Breast epithelium (tissue), 4 donors: ENCODE measurements at regions not wholly inside any gene's neighbourhood (a gene's known extent, or its start where the extent isn't known, plus 50 kb on each side); places are given as distances from the start of the nearest gene placed in this dataset.
"Not testable (repeated sequence)": the region's sequence is repeated elsewhere in the genome, so short reads cannot be mapped to it uniquely, and the experiment has no call there.

Experiments used
- DNase-seq, 2 donors: peaks; one replicate each; pipeline ENCODE4 v3.0.0-alpha.2; 2019; ENCODE audit warnings: low spot score in 2 of 2
- H3K27ac ChIP-seq, 2 donors: fragments of 200-600 bp; sonication (generic) in 1 of 2; one replicate each; pipeline ENCODE4 v1.5.1; 2016 to 2019; ENCODE audit warnings: mild to moderate bottlenecking in 1 of 2
- H3K27me3 ChIP-seq, 2 donors: fragments of 200-600 bp; sonication (generic) in 1 of 2; one replicate each; pipeline versions ENCODE4 v1.5.1 to v1.6.0; 2017 to 2019; ENCODE audit warnings: control low read depth in 1 of 2, mild to moderate bottlenecking in 1 of 2
- H3K36me3 ChIP-seq: fragments of 200-600 bp; one replicate; pipeline ENCODE4 v1.5.1; 2019
- H3K4me1 ChIP-seq, 2 donors: fragments of 200-600 bp; sonication (generic); one replicate each; pipeline ENCODE4 v1.5.1; 2016 to 2019; ENCODE audit warnings: control low read depth in 1 of 2
- H3K4me3 ChIP-seq, 3 donors: fragments of 200-600 bp; sonication (generic); 1 replicate in 2 of 3; 2 replicates in 1 of 3; pipeline ENCODE4 v1.5.1; 2016 to 2019; ENCODE audit warnings: mild to moderate bottlenecking in 3 of 3, moderate library complexity in 2 of 3
- H3K9me3 ChIP-seq, 2 donors: fragments of 200-600 bp; sonication (generic) in 1 of 2; one replicate each; pipeline ENCODE4 v1.5.1; 2016 to 2019; ENCODE audit warnings: control low read depth in 1 of 2
- POLR2A ChIP-seq: fragments of 450-650 bp; IDR thresholded peaks from one replicate; pipeline ENCODE4 v1.6.1; 2016; ENCODE audit warnings: antibody characterized with exemption, mild to moderate bottlenecking, moderate library complexity
- POLR2AphosphoS5 ChIP-seq, 3 donors: sonication (generic); formaldehyde crosslinking; IDR thresholded peaks; one replicate each; pipeline ENCODE4 v1.6.1; 2017; ENCODE audit warnings: antibody characterized with exemption in 3 of 3
- intact Hi-C: fragments of 100-400 bp; cut with DNase I; formaldehyde crosslinking; loops from one replicate; pipeline ENCODE4 v1.15.1; 2023; ENCODE audit warnings: low total_unique reads
- TF ChIP-seq, protein P1 (sequence below), 3 donors: fragments of 450-650 bp; IDR thresholded peaks; one replicate each; pipeline ENCODE4 v1.5.1; 2016 to 2017; ENCODE audit warnings: antibody characterized with exemption in 3 of 3, mild to moderate bottlenecking in 3 of 3, moderate library complexity in 3 of 3

DNA sequence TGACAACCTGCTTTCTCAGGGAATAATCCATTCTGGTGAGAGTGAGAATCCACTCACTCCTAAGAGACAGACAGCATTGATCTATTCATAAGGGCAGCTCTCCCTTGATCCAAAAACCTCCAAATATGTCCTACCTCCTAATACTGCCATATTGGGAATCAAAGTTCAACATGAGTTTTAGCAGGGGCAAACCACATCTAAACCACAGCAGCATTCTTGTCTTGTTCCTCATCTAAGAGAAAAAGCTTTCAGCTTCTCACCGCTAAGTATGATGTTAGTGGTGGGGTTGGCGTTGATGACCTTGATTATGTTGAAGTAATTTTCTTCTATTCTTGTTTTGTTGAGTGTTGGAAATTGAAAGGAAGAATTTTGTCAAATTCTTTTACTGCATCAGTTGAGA is 69.6 kb downstream of the SERTM2 start:
- Histone ChIP-seq H3K4me1 (no peaks in the 10 kb centered on the region), H3K36me3 (no peaks in the 10 kb centered on the region), H3K27me3 (peaks cover 0 to 23% of the 10 kb centered on the region in 2 donors), H3K4me3 (no peak overlapping the region), H3K27ac (no peak overlapping the region), H3K9me3 (no peaks in the 10 kb centered on the region)
- DNase-seq = no peak
- intact Hi-C loops = no loop called here
- TF ChIP-seq POLR2A = no peak
- no peak for TF ChIP-seq POLR2AphosphoS5 (IDR thresholded peaks at IDR 0.05)
- TF ChIP-seq, protein P1, sequence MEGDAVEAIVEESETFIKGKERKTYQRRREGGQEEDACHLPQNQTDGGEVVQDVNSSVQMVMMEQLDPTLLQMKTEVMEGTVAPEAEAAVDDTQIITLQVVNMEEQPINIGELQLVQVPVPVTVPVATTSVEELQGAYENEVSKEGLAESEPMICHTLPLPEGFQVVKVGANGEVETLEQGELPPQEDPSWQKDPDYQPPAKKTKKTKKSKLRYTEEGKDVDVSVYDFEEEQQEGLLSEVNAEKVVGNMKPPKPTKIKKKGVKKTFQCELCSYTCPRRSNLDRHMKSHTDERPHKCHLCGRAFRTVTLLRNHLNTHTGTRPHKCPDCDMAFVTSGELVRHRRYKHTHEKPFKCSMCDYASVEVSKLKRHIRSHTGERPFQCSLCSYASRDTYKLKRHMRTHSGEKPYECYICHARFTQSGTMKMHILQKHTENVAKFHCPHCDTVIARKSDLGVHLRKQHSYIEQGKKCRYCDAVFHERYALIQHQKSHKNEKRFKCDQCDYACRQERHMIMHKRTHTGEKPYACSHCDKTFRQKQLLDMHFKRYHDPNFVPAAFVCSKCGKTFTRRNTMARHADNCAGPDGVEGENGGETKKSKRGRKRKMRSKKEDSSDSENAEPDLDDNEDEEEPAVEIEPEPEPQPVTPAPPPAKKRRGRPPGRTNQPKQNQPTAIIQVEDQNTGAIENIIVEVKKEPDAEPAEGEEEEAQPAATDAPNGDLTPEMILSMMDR (IDR thresholded peaks at IDR 0.05) = no peak

DNA sequence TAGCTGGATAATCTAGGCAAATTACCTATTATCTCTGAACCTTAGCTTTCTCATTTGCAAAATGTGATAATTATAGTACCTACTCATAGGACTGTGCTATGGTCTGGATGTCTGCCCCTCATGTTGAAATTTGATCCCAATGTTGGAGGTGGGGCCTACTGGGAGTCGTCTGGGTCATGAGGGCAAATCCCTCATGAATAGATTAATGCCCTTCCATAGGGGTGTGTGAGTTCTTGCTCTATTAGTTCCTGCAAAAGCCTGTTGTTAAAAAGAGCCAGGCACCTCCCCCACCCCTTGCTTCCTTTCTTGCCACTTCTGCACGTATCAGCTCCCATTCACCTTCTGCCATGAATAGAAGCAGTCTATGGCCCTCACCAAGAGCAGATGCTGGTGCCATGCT is 73.9 kb downstream of the SERTM2 start:
- no peak for DNase-seq
- H3K27me3 ChIP-seq = peaks cover 0 to 29% of the 10 kb centered on the region in 2 donors
- H3K36me3 ChIP-seq = no peaks in the 10 kb centered on the region
- no peaks in the 10 kb centered on the region for H3K9me3 ChIP-seq
- H3K27ac ChIP-seq = no peak overlapping the region
- H3K4me3 ChIP-seq = no peak overlapping the region
- intact Hi-C loops = no loop called here
- no peaks in the 10 kb centered on the region for H3K4me1 ChIP-seq
- no peak for TF ChIP-seq POLR2AphosphoS5 (IDR thresholded peaks at IDR 0.05)

DNA sequence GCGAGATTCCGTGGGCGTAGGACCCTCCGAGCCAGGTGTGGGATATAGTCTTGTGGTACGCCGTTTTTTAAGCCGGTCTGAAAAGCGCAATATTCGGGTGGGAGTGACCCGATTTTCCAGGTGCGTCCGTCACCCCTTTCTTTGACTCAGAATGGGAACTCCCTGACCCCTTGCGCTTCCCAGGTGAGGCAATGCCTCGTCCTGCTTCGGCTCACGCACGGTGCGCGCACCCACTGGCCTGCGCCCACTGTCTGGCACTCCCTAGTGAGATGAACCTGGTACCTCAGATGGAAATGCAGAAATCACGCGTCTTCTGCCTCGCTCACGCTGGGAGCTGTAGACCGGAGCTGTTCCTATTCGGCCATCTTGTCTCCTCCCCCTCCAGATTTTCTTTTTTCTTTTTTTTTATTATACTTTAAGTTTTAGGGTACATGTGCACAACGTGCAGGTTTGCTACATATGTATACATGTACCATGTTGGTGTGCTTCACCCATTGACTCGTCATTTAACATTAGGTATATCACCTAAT is 83.0 kb downstream of the SERTM2 start:
- H3K4me1 ChIP-seq, H3K36me3 ChIP-seq, DNase-seq, intact Hi-C loops, H3K27ac ChIP-seq, H3K9me3 ChIP-seq, H3K4me3 ChIP-seq: not testable (repeated sequence)
- peaks cover 0 to 14% of the 10 kb centered on the region in 2 donors for H3K27me3 ChIP-seq

DNA sequence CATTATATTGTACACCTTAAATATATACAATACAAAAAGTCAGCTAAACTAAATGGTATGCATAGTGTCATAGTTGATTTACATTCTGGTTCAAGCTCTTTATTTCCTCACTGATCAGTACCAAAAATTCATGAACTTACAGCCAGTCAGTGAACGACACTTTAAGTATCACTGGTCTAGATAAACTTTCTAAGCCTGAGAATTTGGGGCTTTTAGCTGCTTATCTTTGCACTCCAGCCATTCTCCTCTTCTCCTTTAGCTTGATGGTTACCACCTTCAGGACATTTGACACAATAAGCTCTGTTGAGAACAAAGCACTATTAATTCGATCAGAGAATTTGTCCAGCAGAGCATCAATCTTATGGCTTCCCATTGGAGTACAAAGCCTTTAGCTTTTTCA is 83.0 kb upstream of the ALG13 start:
- H3K36me3 ChIP-seq = no peaks in the 10 kb centered on the region
- intact Hi-C loops = no loop called here

DNA sequence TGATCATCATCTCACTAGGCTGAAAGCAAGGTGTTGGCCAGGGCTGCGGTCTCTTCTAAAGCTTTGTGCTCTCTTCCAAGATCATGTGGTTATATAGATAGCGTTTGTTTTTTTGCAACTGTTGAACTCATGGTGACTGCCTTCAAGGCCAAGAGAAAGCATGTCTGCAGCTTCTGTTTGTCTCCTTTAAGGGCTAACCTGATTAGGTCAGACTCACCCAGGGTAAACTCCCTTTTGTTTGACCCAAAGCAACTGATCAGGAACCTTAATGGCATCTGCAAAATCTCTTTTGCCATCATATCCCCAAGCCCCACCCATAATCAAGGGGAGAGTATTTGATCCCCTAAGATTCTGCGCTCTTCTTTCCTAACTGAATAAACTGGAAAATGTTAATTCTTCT is 72.2 kb upstream of the ALG13 start:
- Histone ChIP-seq H3K4me3 (no peak overlapping the region), H3K36me3 (no peaks in the 10 kb centered on the region), H3K27ac (no peak overlapping the region), H3K4me1 (no peaks in the 10 kb centered on the region), H3K27me3 (peaks cover 0 to 49% of the 10 kb centered on the region in 2 donors), H3K9me3 (no peaks in the 10 kb centered on the region)
- TF ChIP-seq POLR2AphosphoS5 (IDR thresholded peaks at IDR 0.05) (no peak), POLR2A (no peak)
- TF ChIP-seq, protein P1 (IDR thresholded peaks at IDR 0.05) = no peak
- intact Hi-C loops = loop anchor here (5.0 kb wide), 1 partner anchor 851 kb away; no protein-coding TSS in a partner anchor
- DNase-seq = no peak

More for the DNA sequence above, 83.0 kb upstream of the ALG13 start:
- TF ChIP-seq, protein P1 (IDR thresholded peaks at IDR 0.05) = no peak
- TF ChIP-seq POLR2AphosphoS5 (IDR thresholded peaks at IDR 0.05) (no peak), POLR2A (no peak)
- no peak overlapping the region for H3K27ac ChIP-seq
- H3K4me1 ChIP-seq = no peaks in the 10 kb centered on the region
- peaks cover 0 to 17% of the 10 kb centered on the region in 2 donors for H3K27me3 ChIP-seq
- DNase-seq = no peak
- H3K9me3 ChIP-seq = no peaks in the 10 kb centered on the region
- no peak overlapping the region for H3K4me3 ChIP-seq

DNA sequence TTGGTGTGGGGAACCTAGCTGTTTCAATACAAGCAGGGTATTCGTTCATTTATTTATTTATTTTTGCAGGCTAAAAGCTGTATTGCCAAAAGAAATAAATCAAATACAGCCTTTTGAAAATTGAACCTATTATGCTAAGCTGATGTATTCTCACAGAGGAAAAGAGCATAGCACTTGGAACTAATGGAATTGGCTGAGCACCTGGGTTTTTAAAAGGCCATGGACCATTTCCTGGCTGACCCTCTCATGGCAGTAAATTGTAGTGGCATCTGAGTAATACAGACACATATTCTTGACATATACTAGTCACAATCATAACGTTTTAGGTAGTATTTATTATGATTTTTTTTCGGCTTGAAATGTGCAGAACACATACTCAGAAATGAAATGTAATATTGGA is 71.8 kb upstream of the ALG13 start:
- intact Hi-C loops = loop anchor here (5.0 kb wide), 1 partner anchor 852 kb away; no protein-coding TSS in a partner anchor
- H3K27me3 ChIP-seq = peaks cover 0 to 54% of the 10 kb centered on the region in 2 donors
- DNase-seq = no peak
- no peaks in the 10 kb centered on the region for H3K9me3 ChIP-seq
- H3K4me1 ChIP-seq = no peaks in the 10 kb centered on the region
- no peaks in the 10 kb centered on the region for H3K36me3 ChIP-seq
- TF ChIP-seq POLR2A = no peak
- TF ChIP-seq, protein P1 (IDR thresholded peaks at IDR 0.05) = no peak
- TF ChIP-seq POLR2AphosphoS5 (IDR thresholded peaks at IDR 0.05) = no peak
- H3K27ac ChIP-seq = no peak overlapping the region
- no peak overlapping the region for H3K4me3 ChIP-seq
